ENCODE measurements at regions not wholly inside any gene's neighbourhood (a gene's known extent, or its start where the extent isn't known, plus 50 kb on each side); places are given as distances from the start of the nearest gene placed in this dataset.

DNA sequence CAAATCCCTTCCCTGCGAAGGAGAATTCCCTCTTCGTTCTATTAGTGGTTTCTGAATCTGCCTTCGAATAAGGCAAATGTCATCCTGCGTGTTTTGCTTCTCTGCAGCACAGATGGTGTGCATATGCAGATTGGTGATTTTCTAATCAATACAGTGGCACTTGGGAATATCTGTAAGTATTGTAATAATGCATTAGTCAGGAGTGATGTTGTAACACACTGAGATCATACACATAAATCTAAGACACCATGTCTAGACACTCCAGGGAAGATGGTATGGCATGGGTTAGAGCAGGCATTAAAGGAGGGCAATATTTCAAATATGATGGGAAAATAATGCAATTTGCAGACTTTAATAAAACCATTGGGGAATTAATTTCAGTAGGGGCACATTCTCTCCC, 513.2 kb upstream of the PTBP2 start:
- TF ChIP-seq POLR2A (IDR thresholded peaks at IDR 0.05; ENCODE audit: insufficient read depth in 1 of 2, low read depth in 2 of 2, low read length in 2 of 2) (no peak), HDAC2 (CRISPR knock-in tag; IDR thresholded peaks at IDR 0.05) (no peak), ZNF382 (CRISPR knock-in tag; IDR thresholded peaks at IDR 0.05; ENCODE audit: borderline replicate concordance) (no peak), CHD2 (IDR thresholded peaks at IDR 0.05; ENCODE audit: low read depth, low read length) (no peak), CSRNP2 (CRISPR knock-in tag; conservative IDR thresholded peaks at IDR 0.05; ENCODE audit: low read depth) (no peak), ZNF572 (CRISPR knock-in tag; IDR thresholded peaks at IDR 0.05) (no peak), IKZF1 (IDR thresholded peaks at IDR 0.05) (no peak), SP1 (IDR thresholded peaks at IDR 0.05) (no peak), SP1 (CRISPR knock-in tag; IDR thresholded peaks at IDR 0.05) (no peak), THYN1 (CRISPR knock-in tag; IDR thresholded peaks at IDR 0.05; ENCODE audit: borderline replicate concordance, low read depth) (no peak), ZSCAN30 (CRISPR knock-in tag; IDR thresholded peaks at IDR 0.05) (no peak)
- TF ChIP-seq, protein P1, sequence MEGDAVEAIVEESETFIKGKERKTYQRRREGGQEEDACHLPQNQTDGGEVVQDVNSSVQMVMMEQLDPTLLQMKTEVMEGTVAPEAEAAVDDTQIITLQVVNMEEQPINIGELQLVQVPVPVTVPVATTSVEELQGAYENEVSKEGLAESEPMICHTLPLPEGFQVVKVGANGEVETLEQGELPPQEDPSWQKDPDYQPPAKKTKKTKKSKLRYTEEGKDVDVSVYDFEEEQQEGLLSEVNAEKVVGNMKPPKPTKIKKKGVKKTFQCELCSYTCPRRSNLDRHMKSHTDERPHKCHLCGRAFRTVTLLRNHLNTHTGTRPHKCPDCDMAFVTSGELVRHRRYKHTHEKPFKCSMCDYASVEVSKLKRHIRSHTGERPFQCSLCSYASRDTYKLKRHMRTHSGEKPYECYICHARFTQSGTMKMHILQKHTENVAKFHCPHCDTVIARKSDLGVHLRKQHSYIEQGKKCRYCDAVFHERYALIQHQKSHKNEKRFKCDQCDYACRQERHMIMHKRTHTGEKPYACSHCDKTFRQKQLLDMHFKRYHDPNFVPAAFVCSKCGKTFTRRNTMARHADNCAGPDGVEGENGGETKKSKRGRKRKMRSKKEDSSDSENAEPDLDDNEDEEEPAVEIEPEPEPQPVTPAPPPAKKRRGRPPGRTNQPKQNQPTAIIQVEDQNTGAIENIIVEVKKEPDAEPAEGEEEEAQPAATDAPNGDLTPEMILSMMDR (CRISPR knock-in tag; IDR thresholded peaks at IDR 0.05) = no peak
- TF ChIP-seq, protein P2, sequence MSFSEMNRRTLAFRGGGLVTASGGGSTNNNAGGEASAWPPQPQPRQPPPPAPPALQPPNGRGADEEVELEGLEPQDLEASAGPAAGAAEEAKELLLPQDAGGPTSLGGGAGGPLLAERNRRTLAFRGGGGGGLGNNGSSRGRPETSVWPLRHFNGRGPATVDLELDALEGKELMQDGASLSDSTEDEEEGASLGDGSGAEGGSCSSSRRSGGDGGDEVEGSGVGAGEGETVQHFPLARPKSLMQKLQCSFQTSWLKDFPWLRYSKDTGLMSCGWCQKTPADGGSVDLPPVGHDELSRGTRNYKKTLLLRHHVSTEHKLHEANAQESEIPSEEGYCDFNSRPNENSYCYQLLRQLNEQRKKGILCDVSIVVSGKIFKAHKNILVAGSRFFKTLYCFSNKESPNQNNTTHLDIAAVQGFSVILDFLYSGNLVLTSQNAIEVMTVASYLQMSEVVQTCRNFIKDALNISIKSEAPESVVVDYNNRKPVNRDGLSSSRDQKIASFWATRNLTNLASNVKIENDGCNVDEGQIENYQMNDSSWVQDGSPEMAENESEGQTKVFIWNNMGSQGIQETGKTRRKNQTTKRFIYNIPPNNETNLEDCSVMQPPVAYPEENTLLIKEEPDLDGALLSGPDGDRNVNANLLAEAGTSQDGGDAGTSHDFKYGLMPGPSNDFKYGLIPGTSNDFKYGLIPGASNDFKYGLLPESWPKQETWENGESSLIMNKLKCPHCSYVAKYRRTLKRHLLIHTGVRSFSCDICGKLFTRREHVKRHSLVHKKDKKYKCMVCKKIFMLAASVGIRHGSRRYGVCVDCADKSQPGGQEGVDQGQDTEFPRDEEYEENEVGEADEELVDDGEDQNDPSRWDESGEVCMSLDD (CRISPR knock-in tag; IDR thresholded peaks at IDR 0.05; ENCODE audit: borderline replicate concordance) = no peak
- TF ChIP-seq, protein P3, sequence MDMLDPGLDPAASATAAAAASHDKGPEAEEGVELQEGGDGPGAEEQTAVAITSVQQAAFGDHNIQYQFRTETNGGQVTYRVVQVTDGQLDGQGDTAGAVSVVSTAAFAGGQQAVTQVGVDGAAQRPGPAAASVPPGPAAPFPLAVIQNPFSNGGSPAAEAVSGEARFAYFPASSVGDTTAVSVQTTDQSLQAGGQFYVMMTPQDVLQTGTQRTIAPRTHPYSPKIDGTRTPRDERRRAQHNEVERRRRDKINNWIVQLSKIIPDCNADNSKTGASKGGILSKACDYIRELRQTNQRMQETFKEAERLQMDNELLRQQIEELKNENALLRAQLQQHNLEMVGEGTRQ (IDR thresholded peaks at IDR 0.05; ENCODE audit: low read depth, low read length) = no peak
- TF ChIP-seq, protein P3 (CRISPR knock-in tag; IDR thresholded peaks at IDR 0.05; ENCODE audit: borderline replicate concordance) = no peak
